AG04449 (cell line): ENCODE measurements at regions not wholly inside any gene's neighbourhood (a gene's known extent, or its start where the extent isn't known, plus 50 kb on each side); places are given as distances from the start of the nearest gene placed in this dataset.

ENCODE experiments used
- CTCF ChIA-PET: fragments of 350-600 bp; formaldehyde crosslinking; extraction: SDS; loops from one replicate; lab custom pipeline; 2021; ENCODE audit warnings: antibody characterized with exemption; lab: Yijun Ruan, JAX
- POLR2A ChIA-PET: fragments of 400-600, 350-600 bp; formaldehyde crosslinking; extraction: SDS; loops from one replicate; lab custom pipeline; 2020; ENCODE audit warnings: antibody characterized with exemption, inconsistent platforms; lab: Yijun Ruan, JAX
- DNase-seq: peaks from one replicate; pipeline ENCODE4 v3.0.0-alpha.2; 2010; ENCODE audit warnings: low read depth, low spot score
- H3K4me3 ChIP-seq: 2 replicates; pipeline ENCODE4 v1.5.1; 2011; ENCODE audit warnings: low read depth, mild to moderate bottlenecking, control low read depth, low read length
- TF ChIP-seq, protein P1 (sequence below): IDR thresholded peaks from one replicate; pipeline ENCODE4 v1.5.1; 2011; ENCODE audit warnings: mild to moderate bottlenecking, moderate library complexity, low read length, control low read depth, inconsistent platforms; ENCODE audit not compliant: insufficient read depth; ENCODE audit errors: missing control alignments

DNA sequence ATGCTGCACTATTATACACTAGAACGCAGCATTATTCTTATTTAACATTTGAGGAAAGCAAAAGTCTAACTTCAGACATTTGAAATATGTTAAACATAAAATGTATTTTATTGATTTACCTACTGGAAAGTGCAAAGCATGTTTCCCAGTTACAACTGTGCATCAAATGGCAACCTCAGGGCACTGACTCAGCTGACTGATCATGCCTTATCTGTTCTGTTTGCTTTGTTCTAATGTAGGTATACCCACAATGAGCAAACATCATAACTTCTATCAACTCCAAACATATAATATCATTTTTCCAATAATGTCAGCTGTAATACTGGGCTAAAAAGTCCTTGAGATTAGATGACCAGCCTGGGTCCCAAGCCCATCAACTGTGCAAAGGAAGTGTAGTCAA lies 431.0 kb downstream of the FOXG1 start:
- TF ChIP-seq, protein P1, sequence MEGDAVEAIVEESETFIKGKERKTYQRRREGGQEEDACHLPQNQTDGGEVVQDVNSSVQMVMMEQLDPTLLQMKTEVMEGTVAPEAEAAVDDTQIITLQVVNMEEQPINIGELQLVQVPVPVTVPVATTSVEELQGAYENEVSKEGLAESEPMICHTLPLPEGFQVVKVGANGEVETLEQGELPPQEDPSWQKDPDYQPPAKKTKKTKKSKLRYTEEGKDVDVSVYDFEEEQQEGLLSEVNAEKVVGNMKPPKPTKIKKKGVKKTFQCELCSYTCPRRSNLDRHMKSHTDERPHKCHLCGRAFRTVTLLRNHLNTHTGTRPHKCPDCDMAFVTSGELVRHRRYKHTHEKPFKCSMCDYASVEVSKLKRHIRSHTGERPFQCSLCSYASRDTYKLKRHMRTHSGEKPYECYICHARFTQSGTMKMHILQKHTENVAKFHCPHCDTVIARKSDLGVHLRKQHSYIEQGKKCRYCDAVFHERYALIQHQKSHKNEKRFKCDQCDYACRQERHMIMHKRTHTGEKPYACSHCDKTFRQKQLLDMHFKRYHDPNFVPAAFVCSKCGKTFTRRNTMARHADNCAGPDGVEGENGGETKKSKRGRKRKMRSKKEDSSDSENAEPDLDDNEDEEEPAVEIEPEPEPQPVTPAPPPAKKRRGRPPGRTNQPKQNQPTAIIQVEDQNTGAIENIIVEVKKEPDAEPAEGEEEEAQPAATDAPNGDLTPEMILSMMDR: no peak
- ChIA-PET POLR2A (no interaction called here), CTCF (no interaction called here)
- no peak for DNase-seq
- no peak overlapping the region for H3K4me3 ChIP-seq

DNA sequence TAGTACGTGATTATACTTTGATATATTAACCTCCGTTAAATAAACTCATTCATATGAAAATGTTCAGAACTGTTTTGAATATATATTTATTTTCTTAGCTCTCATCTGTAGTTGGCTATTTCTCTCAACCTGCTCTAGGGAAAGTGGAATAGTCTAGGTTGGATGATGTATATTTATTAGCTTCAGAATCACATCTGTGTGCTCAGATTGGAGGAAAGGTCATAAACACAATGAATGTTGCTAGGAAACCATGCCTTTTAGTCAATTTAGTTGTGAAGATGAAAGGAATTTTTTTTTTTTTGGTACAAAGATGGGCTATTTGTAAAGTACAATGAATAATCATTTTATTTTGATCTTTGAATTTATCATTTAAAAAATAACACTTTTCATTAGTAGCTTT lies 439.1 kb downstream of the FOXG1 start:
- TF ChIP-seq, protein P1: no peak
- no peak overlapping the region for H3K4me3 ChIP-seq
- POLR2A ChIA-PET: no interaction called here
- CTCF ChIA-PET: no interaction called here
- no peak for DNase-seq

DNA sequence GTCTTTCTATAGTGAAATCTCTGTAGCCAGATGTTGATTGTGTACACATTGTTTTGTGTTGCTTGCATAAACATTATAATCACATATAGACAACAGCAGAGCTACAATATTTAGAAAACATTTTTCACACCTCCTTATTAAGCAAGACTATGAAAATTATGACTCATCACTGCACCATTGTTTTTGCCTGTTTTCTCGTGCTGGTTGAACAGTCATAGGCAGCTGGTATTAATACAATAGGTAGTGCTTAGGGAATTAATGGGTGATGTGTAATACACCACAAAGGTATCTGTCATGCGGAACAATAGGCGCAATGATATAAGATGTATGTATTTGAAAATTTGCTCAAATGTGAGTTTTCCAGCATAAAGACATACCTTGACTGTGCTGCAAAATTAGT lies 449.3 kb downstream of the FOXG1 start:
- ChIA-PET POLR2A (no interaction called here), CTCF (no interaction called here)
- no peak for DNase-seq
- H3K4me3 ChIP-seq: no peak overlapping the region
- TF ChIP-seq, protein P1: no peak

DNA sequence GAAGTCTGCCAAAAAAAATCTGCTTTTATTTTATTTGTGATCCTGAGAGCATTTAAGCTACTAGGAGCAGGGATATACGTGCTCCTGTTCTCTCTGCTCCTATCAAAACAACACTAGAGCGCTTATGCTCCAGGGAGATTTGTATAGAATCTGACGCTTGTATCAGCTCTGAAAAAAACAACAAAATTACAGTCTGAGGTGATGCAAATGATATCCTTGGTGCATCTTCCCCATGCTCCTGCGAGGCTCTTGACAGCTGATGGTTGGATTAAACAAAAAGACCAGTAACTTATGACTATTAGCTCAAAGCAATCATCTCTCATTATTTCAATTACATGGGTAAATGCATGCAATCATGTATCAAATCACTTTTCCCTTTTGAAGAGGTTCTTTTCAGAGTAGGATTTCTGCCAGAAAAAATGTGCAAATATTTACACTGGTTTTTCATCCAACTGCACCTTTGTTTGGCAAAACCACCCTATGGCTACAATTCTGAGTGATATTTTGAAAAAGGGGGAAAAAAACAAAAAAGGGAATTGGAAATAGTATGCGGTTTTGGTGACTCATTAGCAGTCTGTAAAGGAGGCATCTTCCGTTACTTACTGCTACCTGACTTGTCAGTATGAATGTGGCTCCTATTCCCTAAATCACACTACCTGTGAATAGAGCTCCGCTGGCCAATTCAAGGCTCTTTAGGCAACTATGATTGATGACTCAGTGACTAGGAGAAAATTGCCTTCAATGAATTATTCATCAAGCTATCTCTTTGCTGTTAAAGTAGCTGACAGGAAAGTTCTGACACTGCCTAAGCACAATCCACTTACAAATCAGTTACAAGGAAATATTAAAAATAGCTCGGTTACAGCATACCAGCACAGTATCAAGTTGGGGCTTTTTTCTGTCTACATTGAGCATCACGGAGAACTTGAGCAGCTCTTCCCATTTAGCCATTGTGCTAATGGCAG lies 450.0 kb downstream of the FOXG1 start:
- POLR2A ChIA-PET: no interaction called here

DNA sequence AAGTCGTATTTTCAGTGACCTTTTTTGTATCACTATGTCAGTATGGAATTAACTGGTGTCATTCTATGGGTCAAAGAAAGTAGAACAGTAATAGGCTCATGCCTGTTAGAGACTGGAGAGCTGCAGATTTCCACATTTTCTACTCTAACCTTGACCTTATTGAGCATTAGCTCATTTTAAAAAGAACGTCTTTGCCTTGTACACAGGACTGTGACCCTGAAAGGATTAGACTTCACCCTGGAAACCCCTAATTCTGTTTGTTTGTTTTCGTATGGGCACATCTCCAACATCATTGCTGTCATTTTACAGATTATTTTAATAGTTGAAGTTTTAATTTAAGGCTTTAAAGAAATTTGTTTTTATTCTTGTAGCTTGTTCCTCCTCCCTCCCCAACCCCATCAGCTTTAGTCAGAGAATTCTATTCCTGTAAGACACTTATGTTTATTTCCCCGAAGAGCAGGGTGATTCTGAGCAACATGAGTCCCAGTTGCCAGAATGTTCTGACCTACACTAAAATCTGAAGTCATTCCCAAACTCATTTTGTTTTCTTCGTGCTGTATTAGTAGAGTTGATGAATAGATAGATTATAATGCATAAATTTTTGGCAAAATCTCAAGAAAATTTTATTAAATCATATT lies 451.3 kb downstream of the FOXG1 start:
- TF ChIP-seq, protein P1: no peak
- ChIA-PET POLR2A (no interaction called here), CTCF (no interaction called here)
- DNase-seq: no peak
- H3K4me3 ChIP-seq: no peak overlapping the region

More for the DNA sequence above, 450.0 kb downstream of the FOXG1 start:
- CTCF ChIA-PET: no interaction called here
- H3K4me3 ChIP-seq: no peak overlapping the region
- TF ChIP-seq, protein P1: no peak
- DNase-seq: no peak

DNA sequence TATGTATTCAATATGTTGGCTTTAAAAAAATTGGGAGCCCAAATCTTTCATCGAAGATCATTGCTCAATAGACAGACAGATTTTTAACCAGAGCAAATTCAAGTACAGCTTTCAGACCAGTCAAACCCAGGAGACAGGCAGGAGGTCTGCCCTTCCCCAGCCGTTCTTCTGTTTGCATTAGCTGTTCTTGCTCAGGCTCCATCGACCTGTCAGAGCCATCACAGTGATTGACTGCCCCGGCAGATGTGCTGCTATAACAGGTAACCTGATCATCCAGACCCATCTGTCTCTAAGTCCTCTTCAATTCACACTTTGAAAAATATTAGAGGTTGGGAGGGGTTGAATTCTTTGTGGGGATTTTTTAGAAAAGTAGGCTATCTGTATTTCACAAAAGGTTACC lies 453.5 kb downstream of the FOXG1 start:
- no peak overlapping the region for H3K4me3 ChIP-seq
- TF ChIP-seq, protein P1: no peak
- no peak for DNase-seq
- POLR2A ChIA-PET: no interaction called here
- CTCF ChIA-PET: interaction anchor here (0.9 to 1.2 kb wide), 3 partner anchors 204 to 463 kb away, joined by 3 to 4 read pairs (median 3); no protein-coding TSS in a partner anchor
